ENCODE measurements at regions not wholly inside any gene's neighbourhood (a gene's known extent, or its start where the extent isn't known, plus 50 kb on each side); places are given as distances from the start of the nearest gene placed in this dataset.

DNA sequence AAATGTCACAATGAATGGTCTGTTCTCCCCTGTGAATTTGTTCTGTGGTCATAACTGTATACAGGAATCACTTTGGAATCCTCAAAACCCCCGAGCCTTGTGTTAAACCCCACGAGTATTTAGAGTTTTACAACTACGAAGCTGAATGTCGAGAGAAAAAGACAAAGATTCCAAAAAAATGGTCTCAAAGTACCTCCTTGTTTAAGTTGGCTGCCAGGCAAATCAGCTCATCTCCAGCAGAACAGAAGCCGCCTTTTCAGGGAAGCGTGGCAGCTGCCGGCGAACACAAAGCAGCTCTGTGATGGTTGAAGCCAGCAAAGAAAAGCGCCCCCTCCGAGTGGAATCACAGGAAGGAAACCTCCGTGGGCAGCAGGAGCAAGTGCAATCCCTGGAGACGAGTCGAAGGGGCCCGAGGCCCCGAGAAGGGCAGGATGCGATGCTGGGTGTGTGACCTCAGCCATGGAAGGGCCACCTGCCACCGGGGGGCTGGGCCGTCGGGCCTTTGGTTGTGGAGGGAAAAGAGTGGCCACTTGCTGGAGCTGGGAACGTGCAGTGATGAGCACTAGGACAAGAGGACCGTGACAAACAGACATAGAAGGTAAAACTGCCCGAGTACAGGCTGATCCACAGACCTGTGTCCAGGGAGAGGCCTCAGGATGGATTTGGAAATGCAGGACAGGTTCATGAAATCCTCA, 706.4 kb downstream of the SEMA5A start:
- TF ChIP-seq POLR2A (IDR thresholded peaks at IDR 0.05), result no peak
- TF ChIP-seq POLR2AphosphoS5 (IDR thresholded peaks at IDR 0.05; ENCODE audit: insufficient read depth in 1 of 2, low read depth in 1 of 2), result no peak
- TF ChIP-seq, protein P1, sequence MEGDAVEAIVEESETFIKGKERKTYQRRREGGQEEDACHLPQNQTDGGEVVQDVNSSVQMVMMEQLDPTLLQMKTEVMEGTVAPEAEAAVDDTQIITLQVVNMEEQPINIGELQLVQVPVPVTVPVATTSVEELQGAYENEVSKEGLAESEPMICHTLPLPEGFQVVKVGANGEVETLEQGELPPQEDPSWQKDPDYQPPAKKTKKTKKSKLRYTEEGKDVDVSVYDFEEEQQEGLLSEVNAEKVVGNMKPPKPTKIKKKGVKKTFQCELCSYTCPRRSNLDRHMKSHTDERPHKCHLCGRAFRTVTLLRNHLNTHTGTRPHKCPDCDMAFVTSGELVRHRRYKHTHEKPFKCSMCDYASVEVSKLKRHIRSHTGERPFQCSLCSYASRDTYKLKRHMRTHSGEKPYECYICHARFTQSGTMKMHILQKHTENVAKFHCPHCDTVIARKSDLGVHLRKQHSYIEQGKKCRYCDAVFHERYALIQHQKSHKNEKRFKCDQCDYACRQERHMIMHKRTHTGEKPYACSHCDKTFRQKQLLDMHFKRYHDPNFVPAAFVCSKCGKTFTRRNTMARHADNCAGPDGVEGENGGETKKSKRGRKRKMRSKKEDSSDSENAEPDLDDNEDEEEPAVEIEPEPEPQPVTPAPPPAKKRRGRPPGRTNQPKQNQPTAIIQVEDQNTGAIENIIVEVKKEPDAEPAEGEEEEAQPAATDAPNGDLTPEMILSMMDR (IDR thresholded peaks at IDR 0.05), result no peak
